ENCODE measurements at regions not wholly inside any gene's neighbourhood (a gene's known extent, or its start where the extent isn't known, plus 50 kb on each side); places are given as distances from the start of the nearest gene placed in this dataset.

GRCh38 chr6:165817771-165818170 lies 154.7 kb upstream of the PDE10A start:
- H3K9me2 ChIP-seq (replicated peaks; ENCODE audit: low read depth, low read length) = no peaks in the 10 kb centered on the region
- TF ChIP-seq, protein P1, sequence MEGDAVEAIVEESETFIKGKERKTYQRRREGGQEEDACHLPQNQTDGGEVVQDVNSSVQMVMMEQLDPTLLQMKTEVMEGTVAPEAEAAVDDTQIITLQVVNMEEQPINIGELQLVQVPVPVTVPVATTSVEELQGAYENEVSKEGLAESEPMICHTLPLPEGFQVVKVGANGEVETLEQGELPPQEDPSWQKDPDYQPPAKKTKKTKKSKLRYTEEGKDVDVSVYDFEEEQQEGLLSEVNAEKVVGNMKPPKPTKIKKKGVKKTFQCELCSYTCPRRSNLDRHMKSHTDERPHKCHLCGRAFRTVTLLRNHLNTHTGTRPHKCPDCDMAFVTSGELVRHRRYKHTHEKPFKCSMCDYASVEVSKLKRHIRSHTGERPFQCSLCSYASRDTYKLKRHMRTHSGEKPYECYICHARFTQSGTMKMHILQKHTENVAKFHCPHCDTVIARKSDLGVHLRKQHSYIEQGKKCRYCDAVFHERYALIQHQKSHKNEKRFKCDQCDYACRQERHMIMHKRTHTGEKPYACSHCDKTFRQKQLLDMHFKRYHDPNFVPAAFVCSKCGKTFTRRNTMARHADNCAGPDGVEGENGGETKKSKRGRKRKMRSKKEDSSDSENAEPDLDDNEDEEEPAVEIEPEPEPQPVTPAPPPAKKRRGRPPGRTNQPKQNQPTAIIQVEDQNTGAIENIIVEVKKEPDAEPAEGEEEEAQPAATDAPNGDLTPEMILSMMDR (conservative IDR thresholded peaks at IDR 0.05; ENCODE audit: low read length) = no peak
- no peak for TF ChIP-seq EZH2phosphoT487 (IDR thresholded peaks at IDR 0.05; ENCODE audit: borderline replicate concordance)
- no peaks in the 10 kb centered on the region for H3K27me3 ChIP-seq (ENCODE audit: insufficient read depth, low read length, poor library complexity, severe bottlenecking)
- H4K20me1 ChIP-seq (ENCODE audit: insufficient read depth, low read length, poor library complexity, severe bottlenecking) = no peaks in the 10 kb centered on the region
- no peaks in the 10 kb centered on the region for H3K4me1 ChIP-seq (ENCODE audit: insufficient read depth, low read length, poor library complexity, severe bottlenecking)
- H2AFZ ChIP-seq (ENCODE audit: low read length) = no peak overlapping the region
- no peak overlapping the region for H3K9ac ChIP-seq (ENCODE audit: low read depth, low read length, poor library complexity, severe bottlenecking)
- no peak overlapping the region for H3K4me3 ChIP-seq (ENCODE audit: low read length, poor library complexity, severe bottlenecking)
- no peaks in the 10 kb centered on the region for H3K36me3 ChIP-seq (ENCODE audit: insufficient read depth, low read length)
- H3F3A ChIP-seq (ENCODE audit: low read depth) = no peaks in the 10 kb centered on the region
- H3K79me2 ChIP-seq (ENCODE audit: insufficient read depth, low read length) = no peaks in the 10 kb centered on the region
- no peak overlapping the region for H3K4me2 ChIP-seq (ENCODE audit: low read depth, low read length, poor library complexity, severe bottlenecking)
- H3K9me3 ChIP-seq (ENCODE audit: insufficient read depth, low read depth, low read length) = no peaks in the 10 kb centered on the region

DNA sequence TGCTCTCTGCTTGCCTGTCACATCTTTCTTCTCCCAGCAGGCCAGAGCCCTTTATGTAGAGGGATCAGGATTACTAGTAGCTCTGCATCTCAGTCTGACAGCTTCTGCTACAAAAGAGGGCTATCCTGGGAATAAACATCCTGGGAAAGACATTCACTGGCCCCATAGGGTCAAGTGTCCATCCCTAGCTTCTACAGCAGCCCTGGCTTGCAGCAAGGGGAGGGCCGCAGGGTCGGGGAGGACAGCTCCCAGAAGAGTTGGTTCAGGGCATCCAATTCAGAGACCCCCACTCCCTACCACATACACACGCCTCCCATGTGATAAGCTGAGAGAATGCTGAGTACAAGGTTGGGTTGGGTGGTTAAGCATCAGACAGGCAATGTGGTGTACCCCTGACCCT lies 154.1 kb upstream of the PDE10A start:
- no peak overlapping the region for H3K4me3 ChIP-seq (ENCODE audit: low read length, poor library complexity, severe bottlenecking)
- no peaks in the 10 kb centered on the region for H3K36me3 ChIP-seq (ENCODE audit: insufficient read depth, low read length)
- no peaks in the 10 kb centered on the region for H3K4me1 ChIP-seq (ENCODE audit: insufficient read depth, low read length, poor library complexity, severe bottlenecking)
- H3K9me2 ChIP-seq (replicated peaks; ENCODE audit: low read depth, low read length) = no peaks in the 10 kb centered on the region
- no peak overlapping the region for H3K9ac ChIP-seq (ENCODE audit: low read depth, low read length, poor library complexity, severe bottlenecking)
- H3K4me2 ChIP-seq (ENCODE audit: low read depth, low read length, poor library complexity, severe bottlenecking) = no peak overlapping the region
- H2AFZ ChIP-seq (ENCODE audit: low read length) = no peak overlapping the region
- no peak for TF ChIP-seq EZH2phosphoT487 (IDR thresholded peaks at IDR 0.05; ENCODE audit: borderline replicate concordance)
- TF ChIP-seq, protein P1 (conservative IDR thresholded peaks at IDR 0.05; ENCODE audit: low read length) = no peak
- no peaks in the 10 kb centered on the region for H3K9me3 ChIP-seq (ENCODE audit: insufficient read depth, low read depth, low read length)
- no peaks in the 10 kb centered on the region for H3K79me2 ChIP-seq (ENCODE audit: insufficient read depth, low read length)
- no peaks in the 10 kb centered on the region for H3F3A ChIP-seq (ENCODE audit: low read depth)
- no peaks in the 10 kb centered on the region for H4K20me1 ChIP-seq (ENCODE audit: insufficient read depth, low read length, poor library complexity, severe bottlenecking)
- H3K27me3 ChIP-seq (ENCODE audit: insufficient read depth, low read length, poor library complexity, severe bottlenecking) = no peaks in the 10 kb centered on the region

DNA sequence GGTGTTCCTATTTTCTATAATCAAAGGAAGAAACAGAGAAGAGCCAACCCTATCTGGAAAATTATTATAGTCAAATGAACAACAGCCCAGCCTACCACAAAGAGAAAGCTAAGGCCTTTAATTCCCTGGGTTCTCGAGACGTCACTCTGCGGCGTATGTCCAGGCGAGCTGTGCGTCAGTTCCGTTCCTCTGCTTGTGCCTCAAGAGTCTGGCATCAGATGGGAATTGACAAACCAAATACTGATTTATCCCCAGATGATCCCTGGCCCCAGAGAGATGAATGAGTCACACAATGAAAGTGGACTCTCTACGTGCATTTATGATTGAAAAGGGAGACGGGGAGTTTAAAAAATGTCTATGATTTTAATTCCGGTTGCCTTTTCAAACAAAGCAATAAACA lies 151.6 kb upstream of the PDE10A start:
- H3K9me2 ChIP-seq (replicated peaks; ENCODE audit: low read depth, low read length) = no peaks in the 10 kb centered on the region
- H2AFZ ChIP-seq (ENCODE audit: low read length) = no peak overlapping the region
- H3K4me3 ChIP-seq (ENCODE audit: low read length, poor library complexity, severe bottlenecking) = no peak overlapping the region
- H3K9me3 ChIP-seq (ENCODE audit: insufficient read depth, low read depth, low read length) = no peaks in the 10 kb centered on the region
- no peak for TF ChIP-seq EZH2phosphoT487 (IDR thresholded peaks at IDR 0.05; ENCODE audit: borderline replicate concordance)
- TF ChIP-seq, protein P1 (conservative IDR thresholded peaks at IDR 0.05; ENCODE audit: low read length) = no peak
- H4K20me1 ChIP-seq (ENCODE audit: insufficient read depth, low read length, poor library complexity, severe bottlenecking) = no peaks in the 10 kb centered on the region
- no peaks in the 10 kb centered on the region for H3K36me3 ChIP-seq (ENCODE audit: insufficient read depth, low read length)
- H3F3A ChIP-seq (ENCODE audit: low read depth) = no peaks in the 10 kb centered on the region
- no peaks in the 10 kb centered on the region for H3K79me2 ChIP-seq (ENCODE audit: insufficient read depth, low read length)
- no peak overlapping the region for H3K9ac ChIP-seq (ENCODE audit: low read depth, low read length, poor library complexity, severe bottlenecking)
- no peaks in the 10 kb centered on the region for H3K27me3 ChIP-seq (ENCODE audit: insufficient read depth, low read length, poor library complexity, severe bottlenecking)
- H3K4me2 ChIP-seq (ENCODE audit: low read depth, low read length, poor library complexity, severe bottlenecking) = no peak overlapping the region
- no peaks in the 10 kb centered on the region for H3K4me1 ChIP-seq (ENCODE audit: insufficient read depth, low read length, poor library complexity, severe bottlenecking)
